Cerebellar cortex (tissue), 1 donor: ENCODE measurements at regions not wholly inside any gene's neighbourhood (a gene's known extent, or its start where the extent isn't known, plus 50 kb on each side); places are given as distances from the start of the nearest gene placed in this dataset.

Experiments
- DNase-seq: peaks from one replicate; pipeline ENCODE4 v3.0.0-alpha.2; 2015; ENCODE audit warnings: low spot score

GRCh38 chr12:102596031-102596430 lies 115.7 kb upstream of the IGF1 start:
- no peak for DNase-seq

- no peak for DNase-seq
Observed at GRCh38 chr12:102595315-102595714, 115.0 kb upstream of the IGF1 start.

GRCh38 chr12:102593134-102593533 lies 112.8 kb upstream of the IGF1 start:
- DNase-seq: no peak

- no peak for DNase-seq
Observed at GRCh38 chr12:102592134-102592533, 111.8 kb upstream of the IGF1 start.

GRCh38 chr12:102573237-102573636 lies 92.9 kb upstream of the IGF1 start:
- DNase-seq: no peak

- no peak for DNase-seq
Observed at GRCh38 chr12:102571889-102572288, 91.5 kb upstream of the IGF1 start.

- no peak for DNase-seq
Observed at GRCh38 chr12:102570256-102570655, 89.9 kb upstream of the IGF1 start.

- DNase-seq: no peak
Observed at GRCh38 chr12:102569803-102570202, 89.4 kb upstream of the IGF1 start.

GRCh38 chr12:102568276-102568675 lies 87.9 kb upstream of the IGF1 start:
- no peak for DNase-seq

- no peak for DNase-seq
Observed at GRCh38 chr12:102567031-102567985, 86.9 kb upstream of the IGF1 start.

- no peak for DNase-seq
Observed at GRCh38 chr12:102565555-102565954, 85.2 kb upstream of the IGF1 start.

- no peak for DNase-seq
Observed at GRCh38 chr12:102564026-102564425, 83.7 kb upstream of the IGF1 start.

- DNase-seq: no peak
Observed at GRCh38 chr12:102562836-102563425, 82.6 kb upstream of the IGF1 start.

- no peak for DNase-seq
Observed at GRCh38 chr12:102551186-102551585, 70.8 kb upstream of the IGF1 start.

- no peak for DNase-seq
Observed at GRCh38 chr12:102549691-102550090, 69.3 kb upstream of the IGF1 start.

- no peak for DNase-seq
Observed at GRCh38 chr12:102548543-102548942, 68.2 kb upstream of the IGF1 start.

GRCh38 chr12:102543494-102544485 lies 63.4 kb upstream of the IGF1 start:
- no peak for DNase-seq

- no peak for DNase-seq
Observed at GRCh38 chr12:102542816-102543440, 62.6 kb upstream of the IGF1 start.

GRCh38 chr12:102540815-102541385 lies 60.5 kb upstream of the IGF1 start:
- no peak for DNase-seq

- DNase-seq: no peak
Observed at GRCh38 chr12:102539651-102540553, 59.5 kb upstream of the IGF1 start.
